ENCODE measurements at regions not wholly inside any gene's neighbourhood (a gene's known extent, or its start where the extent isn't known, plus 50 kb on each side); places are given as distances from the start of the nearest gene placed in this dataset.

DNA sequence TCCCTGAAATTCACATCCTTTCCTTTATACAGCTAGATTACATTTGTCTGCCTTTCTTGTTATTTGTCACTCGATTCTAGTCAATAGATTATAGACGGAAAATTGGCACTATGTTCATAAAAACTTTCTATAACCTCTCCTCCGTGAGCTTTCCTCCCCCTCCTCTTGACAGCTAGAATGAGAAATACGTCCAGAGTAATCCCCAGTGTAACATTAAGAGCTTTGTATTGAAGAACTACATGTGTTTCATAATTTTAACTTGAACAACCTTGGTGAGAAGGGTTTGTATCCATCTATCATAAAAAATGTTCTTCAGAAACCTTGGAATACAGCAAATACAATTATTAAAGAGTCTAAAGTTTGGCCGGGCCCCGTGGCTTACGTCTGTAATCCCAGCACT, 1707.4 kb downstream of the PCDH7 start:
- in situ Hi-C loops (cut with HindIII; ENCODE audit: low sequenced_read_pairs), result no loop called here

DNA sequence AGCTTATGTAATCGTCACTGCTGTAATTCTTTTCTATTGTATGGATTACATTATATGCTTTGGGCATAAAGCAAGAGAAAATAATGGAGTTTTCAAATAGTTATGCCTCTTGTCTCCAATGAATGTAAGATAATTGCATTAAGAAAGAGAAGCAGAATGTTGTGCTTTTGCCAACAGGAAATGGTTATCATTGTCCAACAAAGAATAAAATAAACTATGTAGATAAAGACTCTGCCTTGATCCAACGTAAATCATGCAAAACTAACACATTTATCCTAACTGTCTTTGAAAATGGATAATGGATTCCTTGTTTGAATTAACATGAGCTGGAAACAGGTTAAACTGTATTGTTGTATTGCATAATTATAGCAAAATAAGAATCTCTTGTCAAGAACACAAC, 1709.0 kb downstream of the PCDH7 start:
- TF ChIP-seq, protein P1, sequence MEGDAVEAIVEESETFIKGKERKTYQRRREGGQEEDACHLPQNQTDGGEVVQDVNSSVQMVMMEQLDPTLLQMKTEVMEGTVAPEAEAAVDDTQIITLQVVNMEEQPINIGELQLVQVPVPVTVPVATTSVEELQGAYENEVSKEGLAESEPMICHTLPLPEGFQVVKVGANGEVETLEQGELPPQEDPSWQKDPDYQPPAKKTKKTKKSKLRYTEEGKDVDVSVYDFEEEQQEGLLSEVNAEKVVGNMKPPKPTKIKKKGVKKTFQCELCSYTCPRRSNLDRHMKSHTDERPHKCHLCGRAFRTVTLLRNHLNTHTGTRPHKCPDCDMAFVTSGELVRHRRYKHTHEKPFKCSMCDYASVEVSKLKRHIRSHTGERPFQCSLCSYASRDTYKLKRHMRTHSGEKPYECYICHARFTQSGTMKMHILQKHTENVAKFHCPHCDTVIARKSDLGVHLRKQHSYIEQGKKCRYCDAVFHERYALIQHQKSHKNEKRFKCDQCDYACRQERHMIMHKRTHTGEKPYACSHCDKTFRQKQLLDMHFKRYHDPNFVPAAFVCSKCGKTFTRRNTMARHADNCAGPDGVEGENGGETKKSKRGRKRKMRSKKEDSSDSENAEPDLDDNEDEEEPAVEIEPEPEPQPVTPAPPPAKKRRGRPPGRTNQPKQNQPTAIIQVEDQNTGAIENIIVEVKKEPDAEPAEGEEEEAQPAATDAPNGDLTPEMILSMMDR (IDR thresholded peaks at IDR 0.05; ENCODE audit: low read depth, low read length), result no peak
- no peak overlapping the region for H3K4me3 ChIP-seq (ENCODE audit: low read depth, low read length)
- no peak for DNase-seq (ENCODE audit: low read depth, low spot score)
- in situ Hi-C loops (cut with HindIII; ENCODE audit: low sequenced_read_pairs), result no loop called here

More for the DNA sequence above, 1707.4 kb downstream of the PCDH7 start:
- no peak overlapping the region for H3K4me3 ChIP-seq (ENCODE audit: low read depth, low read length)
- TF ChIP-seq, protein P1 (IDR thresholded peaks at IDR 0.05; ENCODE audit: low read depth, low read length), result no peak
- DNase-seq (ENCODE audit: low read depth, low spot score), result no peak

DNA sequence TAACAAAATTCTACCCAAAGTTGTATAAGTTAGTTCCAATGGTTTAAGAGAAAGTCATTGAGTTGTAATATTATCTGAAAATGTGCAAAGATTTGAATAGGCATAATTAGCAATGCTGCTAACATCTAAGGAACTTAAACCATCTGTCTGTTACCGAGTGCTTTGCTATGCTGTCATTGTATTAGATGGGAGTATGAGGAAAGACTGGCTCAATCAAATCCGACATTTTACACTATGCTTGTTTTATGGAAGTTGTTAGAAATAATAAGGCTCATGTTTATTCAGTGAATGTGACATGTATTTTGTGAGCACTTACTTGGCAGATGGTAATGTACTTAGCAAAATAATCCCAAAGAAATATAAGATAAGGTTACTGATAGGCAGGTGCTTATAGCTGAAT, 1715.1 kb downstream of the PCDH7 start:
- TF ChIP-seq, protein P1 (IDR thresholded peaks at IDR 0.05; ENCODE audit: low read depth, low read length), result no peak
- DNase-seq (ENCODE audit: low read depth, low spot score), result no peak
- in situ Hi-C loops (cut with HindIII; ENCODE audit: low sequenced_read_pairs), result no loop called here
- H3K4me3 ChIP-seq (ENCODE audit: low read depth, low read length), result no peak overlapping the region

DNA sequence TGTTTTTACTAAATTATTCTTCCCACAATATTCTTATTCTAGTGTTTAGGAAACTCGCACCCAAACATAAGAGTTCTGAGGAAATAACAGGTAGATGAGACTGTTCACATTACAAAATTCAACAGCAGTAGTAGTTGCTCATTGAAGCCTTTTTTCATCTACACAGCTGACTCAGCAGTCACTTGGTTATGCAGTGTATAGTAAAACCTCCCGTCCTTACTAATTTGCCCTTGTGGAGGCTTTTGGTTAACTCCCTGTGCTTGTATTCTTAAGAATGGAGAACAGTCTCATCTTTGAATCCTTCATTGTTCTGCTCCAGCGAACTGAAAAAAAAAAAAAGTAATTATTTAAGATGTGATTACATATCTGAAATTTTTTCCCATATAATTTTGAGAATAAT, 1716.6 kb downstream of the PCDH7 start:
- TF ChIP-seq, protein P1 (IDR thresholded peaks at IDR 0.05; ENCODE audit: low read depth, low read length), result no peak
- H3K4me3 ChIP-seq (ENCODE audit: low read depth, low read length), result no peak overlapping the region
- in situ Hi-C loops (cut with HindIII; ENCODE audit: low sequenced_read_pairs), result no loop called here
- DNase-seq (ENCODE audit: low read depth, low spot score), result no peak

DNA sequence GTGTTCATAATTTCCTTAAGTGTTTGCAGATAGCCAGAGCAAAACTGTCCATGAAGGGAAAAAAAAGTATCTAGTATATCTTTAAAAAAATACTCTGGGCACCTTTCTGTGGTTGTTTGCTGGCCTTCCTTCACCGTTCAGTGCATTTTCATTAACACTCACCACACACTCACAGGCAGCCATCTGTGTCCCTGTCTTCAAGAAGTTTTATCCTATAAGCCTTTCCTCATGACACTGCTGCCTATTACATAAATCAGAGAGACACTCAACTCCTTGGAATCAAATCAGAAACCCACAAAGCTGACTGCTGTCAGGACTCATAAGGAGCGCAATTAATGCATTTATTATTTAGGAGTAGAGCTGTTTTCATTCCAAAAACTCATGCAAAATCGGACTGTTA, 1720.2 kb downstream of the PCDH7 start:
- H3K4me3 ChIP-seq (ENCODE audit: low read depth, low read length), result no peak overlapping the region
- TF ChIP-seq, protein P1 (IDR thresholded peaks at IDR 0.05; ENCODE audit: low read depth, low read length), result no peak
- in situ Hi-C loops (cut with HindIII; ENCODE audit: low sequenced_read_pairs), result no loop called here
- no peak for DNase-seq (ENCODE audit: low read depth, low spot score)

DNA sequence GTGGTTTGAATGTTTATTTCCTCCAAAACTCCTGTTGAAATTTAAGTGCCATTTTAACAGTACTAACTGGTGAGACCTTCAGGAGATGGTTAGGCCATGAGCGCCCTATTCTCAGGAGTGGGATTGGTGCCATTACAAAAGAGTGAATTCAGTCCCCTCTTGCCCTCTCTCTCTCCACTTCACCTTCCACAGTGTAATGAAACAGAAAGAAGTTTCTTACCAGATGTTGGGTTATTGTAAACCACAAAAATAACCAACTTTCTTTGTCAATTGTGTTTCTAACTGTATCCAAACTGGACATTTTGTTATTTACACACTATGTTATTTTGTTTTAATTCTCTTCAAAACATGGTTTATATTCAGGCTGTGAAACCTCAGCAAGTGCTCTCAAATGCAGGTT, 1734.3 kb downstream of the PCDH7 start:
- no peak for DNase-seq (ENCODE audit: low read depth, low spot score)
- in situ Hi-C loops (cut with HindIII; ENCODE audit: low sequenced_read_pairs), result no loop called here
- H3K4me3 ChIP-seq (ENCODE audit: low read depth, low read length), result no peak overlapping the region
- TF ChIP-seq, protein P1 (IDR thresholded peaks at IDR 0.05; ENCODE audit: low read depth, low read length), result no peak

DNA sequence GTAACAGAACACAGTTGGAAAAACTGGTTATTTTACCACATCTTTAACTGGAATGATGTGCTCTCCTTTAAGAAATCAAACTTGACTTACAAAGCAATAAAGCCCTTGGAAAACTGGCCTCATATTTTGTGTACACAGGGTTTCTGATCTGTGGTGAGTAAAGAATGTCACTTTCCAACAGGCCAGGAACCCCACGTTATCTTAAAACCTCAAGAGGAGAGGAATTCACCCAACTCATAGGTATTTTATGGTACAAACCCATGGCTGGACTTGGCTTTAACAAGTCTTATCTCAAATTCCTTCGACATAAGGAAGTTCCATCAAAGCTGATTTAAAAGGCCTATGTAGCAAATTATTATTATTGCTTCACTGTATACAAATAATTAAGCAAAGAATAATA, 1735.1 kb downstream of the PCDH7 start:
- in situ Hi-C loops (cut with HindIII; ENCODE audit: low sequenced_read_pairs), result no loop called here
- peak; percentile 45 for DNase-seq (ENCODE audit: low read depth, low spot score)
- TF ChIP-seq, protein P1 (IDR thresholded peaks at IDR 0.05; ENCODE audit: low read depth, low read length), result no peak
- no peak overlapping the region for H3K4me3 ChIP-seq (ENCODE audit: low read depth, low read length)

Measured in astrocyte of the spinal cord (primary cell).